Stimulated activated CD4-positive, alpha-beta T cell treated with anti-CD3 and anti-CD28 coated beads, Interleukin-1b, Interleukin-23, amount 100 ng/mL, for 24 hours (primary cell): ENCODE measurements at regions not wholly inside any gene's neighbourhood (a gene's known extent, or its start where the extent isn't known, plus 50 kb on each side); places are given as distances from the start of the nearest gene placed in this dataset.
"Not testable (repeated sequence)": the region's sequence is repeated elsewhere in the genome, so short reads cannot be mapped to it uniquely, and the experiment has no call there.

Experiments
- DNase-seq, 4 experiments: peaks; one replicate each; pipeline ENCODE4 v3.0.0-alpha.2; 2020; ENCODE audit warnings: low read depth in 4 of 4, low spot score in 1 of 4

DNA sequence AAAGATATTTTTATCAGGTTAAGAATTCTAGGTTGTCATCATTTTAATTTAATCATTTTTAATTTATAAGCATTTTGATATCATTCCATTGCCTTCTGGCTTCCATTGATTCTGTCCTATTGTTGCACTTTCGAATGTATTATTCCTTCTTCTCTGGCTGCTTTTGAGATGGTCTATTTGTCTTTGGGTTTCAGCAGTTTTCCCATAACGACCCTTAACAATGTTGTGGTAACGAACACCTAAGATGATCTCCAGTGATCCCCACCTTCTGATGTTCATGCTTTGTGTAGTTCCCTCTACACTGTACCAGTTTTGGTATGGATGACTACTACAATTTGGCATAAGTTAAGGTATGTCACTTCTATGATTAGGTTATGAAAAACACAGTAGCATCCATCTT is 59.9 kb downstream of the MINAR1 start:
- no peak for DNase-seq

DNA sequence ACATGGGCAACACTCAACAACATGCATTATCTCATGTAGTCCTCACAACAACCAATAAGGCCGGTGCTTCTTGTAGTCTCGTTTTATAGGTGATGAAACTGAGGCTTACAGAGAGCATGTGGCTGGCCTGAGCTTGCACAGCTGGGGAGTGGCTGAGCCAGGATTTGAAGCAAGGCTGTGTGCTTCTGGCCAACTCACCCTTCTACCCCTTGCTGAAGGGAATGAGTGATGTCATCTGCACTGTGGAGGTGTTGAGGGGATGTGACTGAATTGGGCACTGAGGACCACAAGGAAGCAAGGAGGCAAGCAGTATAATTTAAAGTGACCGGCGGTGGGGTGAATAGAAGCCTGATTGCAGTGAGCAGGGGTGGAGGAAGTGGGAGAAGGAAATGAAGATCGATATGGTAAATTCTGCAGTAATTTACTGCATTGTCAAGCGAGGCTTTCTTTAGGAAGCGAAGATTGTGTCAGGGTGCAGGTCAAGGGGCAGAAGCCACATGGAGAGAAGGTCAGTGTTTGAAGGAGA is 62.3 kb downstream of the MINAR1 start:
- DNase-seq: no peak

DNA sequence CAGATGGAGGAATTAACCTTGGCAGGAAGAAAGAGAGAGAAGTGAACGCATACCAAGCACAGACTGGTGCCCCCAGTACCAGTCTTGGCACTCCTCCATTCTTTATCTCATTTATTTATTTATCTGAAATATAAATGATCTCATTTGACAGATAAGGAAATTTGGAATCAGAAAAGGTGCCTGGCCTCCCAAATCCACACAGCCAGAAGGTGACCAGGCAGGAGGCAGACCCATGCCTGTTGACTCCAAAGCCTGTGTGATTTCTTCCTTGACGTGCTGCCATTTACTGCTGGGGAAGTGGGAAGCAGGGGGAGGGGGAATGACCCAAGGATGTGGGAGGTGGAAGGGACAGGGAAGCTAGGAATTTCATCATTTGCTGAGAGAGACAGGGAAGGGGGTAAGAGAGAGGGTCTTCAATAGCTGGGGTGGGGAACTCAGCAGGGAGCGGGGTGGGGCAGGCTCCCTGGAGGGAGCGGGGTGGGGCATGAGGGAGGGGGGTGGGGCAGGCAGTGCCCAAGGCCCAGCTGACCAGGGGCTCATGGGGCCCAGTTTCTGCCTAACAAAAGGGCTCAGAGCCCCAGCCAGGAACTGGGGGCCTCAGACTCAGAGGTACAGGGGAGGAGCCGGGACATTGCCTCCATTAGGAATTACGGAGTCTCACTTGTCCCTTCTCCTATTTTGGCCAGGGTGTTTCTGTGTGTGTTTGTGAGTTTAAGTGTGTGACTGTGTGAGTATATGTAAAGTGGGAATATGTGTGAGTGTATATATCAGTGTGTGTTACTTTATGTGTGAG is 63.0 kb downstream of the MINAR1 start:
- no peak for DNase-seq

DNA sequence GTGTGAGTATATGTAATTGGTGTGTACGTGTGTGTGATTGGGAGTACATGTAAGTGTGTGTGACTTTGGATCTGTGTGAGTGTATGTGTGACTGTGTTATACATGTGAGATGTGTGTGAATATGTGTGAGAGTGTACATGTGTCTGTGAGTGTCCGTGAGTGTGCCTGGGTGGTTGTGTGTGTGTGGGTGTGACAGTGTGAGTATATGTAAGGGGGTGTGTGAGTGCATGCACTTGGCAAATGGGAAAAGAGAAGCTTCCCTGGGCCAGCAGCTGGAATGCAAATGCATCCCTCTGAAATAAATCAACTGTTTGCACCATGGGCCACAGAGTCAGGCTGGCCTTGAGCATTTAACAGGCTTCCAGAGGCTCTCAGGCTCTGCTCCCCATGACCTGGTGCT is 63.6 kb downstream of the MINAR1 start:
- DNase-seq: no peak

DNA sequence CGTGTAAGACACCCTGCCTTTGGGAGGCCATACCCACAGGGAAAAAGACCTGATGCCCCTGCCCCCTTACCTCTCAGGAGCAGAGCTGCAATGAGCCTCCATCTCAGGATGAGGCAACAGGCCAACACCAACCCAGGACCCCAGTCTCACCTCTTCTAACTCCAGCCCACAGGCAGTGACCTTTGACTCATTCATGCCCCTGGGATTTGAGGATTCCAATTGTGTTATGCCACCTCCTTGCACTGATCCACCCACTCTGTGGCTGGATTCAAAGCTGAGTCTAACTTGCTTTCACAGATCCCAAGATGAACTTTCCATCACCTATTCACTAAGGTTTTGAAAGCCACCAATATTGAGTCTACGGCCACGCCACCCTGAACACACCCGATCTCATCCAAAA is 64.7 kb downstream of the MINAR1 start:
- DNase-seq: no peak

DNA sequence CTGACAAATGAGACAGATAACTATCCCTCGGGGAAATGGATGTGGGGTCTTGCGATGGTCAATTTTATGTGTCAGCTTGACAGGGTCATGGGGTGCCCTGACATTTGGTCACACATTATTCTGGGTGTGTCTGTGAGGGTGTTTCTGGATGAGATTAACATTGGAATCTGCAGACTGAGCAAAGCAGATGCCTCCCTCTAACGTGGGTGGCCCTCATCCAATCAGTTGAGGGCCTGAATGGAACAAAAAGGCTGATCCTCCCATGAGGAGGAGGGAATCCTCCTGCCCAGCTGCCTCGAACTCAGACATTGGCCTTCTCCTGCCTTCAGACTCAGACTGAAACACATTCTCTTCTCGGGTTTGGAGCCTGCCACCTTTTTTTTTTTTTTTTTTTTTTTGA is 69.0 kb downstream of the MINAR1 start:
- DNase-seq: no peak

DNA sequence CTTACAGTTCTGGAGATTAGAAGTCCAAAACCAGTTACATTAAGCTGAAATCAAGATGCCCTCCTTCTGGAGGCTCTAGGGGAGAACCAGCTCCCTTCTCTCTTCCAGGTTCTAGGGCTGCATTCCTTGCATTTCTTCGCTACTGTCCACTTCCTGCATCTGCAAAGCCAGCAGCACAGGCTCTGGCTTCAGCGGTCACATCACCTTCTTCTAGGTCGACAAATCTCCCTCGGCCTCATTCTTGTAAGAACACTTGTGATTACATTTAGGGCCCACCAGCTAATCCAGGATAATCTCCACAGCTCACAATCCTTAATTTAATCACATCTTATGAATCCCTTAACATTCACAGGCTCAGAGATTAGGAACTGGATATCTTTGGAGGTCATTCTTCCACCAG is 73.8 kb downstream of the MINAR1 start:
- DNase-seq: no peak

DNA sequence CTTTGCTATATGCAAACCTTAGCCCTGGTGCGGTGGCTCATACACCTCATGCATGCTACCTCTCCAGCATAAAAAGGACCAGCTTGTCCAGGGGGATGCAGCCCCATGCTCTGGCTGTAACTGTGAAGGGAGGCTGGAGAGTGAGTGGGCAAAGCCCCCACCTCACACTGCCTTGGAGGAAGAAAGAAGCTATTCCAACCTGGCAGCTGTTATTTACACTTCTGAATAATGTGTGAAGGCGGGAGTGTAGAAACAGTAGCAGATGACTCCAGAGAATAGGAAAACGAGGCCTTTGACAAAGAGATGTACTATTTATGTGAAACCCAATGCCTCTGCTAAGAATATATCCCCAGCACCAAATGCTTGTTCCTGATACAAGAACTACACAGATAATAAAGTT is 80.7 kb downstream of the MINAR1 start:
- not testable (repeated sequence) for DNase-seq

DNA sequence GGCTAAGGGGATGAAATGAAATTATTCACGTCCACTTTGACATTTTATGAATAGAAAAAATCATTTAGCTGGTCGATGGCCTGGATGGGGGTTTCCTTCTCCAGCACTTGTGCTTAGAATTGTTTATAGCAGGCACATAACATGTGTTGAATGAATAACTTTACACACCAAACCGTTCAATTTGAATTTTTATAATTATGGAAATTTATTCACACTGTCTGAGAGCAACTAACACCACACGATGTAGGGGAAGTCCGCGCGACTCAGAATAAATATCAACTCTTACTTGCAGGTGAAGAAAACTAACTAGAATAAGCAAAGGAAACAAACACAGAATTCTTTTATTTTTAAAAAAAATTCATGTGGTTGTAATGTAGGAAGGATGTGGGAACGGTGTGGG is 81.3 kb downstream of the MINAR1 start:
- DNase-seq: no peak

DNA sequence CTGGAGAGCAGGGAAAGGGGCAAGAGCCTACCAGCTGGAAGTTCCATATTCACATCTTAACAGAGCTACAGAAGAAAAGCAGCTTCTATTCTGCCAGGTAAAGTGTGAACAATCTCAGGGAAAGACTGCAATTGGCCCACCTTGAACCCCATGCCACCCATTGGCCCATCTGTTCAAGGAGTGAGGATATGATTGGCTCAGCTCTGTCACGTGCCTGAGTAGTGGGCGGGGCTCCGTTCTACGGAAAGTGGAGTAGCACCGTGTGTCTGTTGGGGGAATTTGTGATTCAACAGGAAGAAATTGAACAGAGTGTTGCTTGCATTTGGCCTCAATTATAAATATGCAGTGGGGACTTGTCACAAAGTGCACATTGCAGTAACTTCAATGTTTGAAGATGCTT is 81.8 kb downstream of the MINAR1 start:
- DNase-seq: no peak

DNA sequence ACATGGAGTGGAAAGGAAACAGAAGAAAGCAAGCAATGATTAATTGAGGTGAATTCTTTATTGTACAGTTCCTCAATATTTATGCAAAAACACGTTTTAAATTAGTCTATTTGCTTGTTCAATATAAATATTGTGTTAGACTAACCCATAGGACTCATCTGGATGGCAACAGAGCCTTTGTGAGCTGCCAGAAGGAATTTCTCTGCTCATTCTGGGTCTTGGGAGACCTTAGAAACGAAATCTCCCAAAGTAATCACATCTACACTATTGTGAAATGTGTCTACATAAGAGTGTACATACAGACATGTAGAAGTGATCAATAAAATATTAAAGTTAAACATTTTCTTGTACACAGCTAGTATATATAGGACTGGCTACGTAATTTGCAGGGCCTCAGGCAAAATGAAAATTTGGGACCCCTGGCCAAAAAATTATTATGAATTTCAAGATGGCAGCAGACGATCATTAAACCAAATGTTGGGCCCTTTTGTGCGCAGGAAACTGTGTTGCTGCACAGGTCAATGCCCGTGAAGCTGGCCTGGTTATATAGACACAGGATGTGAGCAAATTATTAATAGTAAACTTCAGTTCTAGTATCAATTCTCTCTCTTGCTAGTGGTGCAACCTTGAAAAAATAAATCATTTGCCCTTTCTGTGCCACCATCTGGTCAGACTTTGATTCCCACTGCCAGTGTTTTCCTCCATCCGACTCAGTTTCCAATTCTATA is 83.3 kb downstream of the MINAR1 start:
- DNase-seq: no peak

DNA sequence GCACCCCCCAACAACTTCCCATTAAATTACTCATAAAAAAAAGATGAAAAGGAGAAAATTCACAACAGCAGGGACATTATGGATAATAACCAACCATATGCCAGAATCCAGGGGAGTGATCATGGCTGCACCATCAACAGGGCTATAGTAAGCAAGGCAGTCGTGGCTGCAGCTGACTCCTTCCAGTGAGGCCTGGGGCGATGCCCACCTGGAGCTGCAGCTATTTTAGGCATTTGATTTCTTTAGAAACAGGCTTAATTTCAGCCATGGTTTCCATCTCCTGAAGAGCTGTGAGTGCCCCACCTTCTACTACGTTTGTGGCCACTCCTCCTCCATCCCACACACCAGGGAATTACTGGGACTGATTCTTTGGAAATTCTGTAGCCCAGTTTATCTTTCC is 84.0 kb downstream of the MINAR1 start:
- DNase-seq: no peak

DNA sequence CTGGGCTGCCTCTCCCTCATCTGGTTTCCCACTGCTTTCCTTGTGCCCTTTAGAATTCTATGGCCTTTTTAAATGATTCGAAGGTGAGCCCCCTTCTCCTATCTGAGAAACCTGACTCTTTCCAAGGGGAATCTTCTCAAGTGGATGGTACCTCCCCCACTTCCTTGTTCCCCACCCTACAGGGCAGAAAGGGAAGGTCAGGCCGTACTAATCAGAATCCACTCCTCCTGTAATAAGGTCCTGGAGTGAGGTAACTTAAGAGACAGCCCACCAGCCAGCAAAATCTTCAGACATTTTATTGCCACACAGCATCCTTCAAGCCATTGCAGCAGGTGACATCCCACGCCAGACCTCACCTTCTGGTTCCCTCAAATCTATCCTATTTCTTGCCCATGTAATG is 84.5 kb downstream of the MINAR1 start:
- no peak for DNase-seq

DNA sequence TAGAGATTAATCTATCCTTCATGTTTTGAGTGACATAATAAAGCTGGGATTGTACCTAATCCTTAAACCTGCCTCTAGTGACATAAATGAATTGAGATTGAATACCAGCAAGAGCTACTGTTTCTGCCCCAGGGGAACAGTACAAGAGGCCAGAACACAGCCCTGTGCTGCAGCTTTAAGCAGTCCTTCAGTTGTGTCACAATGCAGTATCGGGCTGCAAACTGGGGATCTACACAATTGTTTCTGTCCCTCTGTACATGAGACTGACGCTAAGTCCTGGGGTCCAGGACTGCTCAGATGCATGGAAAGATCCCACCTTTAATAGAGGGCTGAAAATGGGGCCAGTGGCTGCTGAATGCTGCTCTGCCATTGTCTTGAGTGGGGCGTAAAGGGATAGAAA is 87.5 kb downstream of the MINAR1 start:
- no peak for DNase-seq

DNA sequence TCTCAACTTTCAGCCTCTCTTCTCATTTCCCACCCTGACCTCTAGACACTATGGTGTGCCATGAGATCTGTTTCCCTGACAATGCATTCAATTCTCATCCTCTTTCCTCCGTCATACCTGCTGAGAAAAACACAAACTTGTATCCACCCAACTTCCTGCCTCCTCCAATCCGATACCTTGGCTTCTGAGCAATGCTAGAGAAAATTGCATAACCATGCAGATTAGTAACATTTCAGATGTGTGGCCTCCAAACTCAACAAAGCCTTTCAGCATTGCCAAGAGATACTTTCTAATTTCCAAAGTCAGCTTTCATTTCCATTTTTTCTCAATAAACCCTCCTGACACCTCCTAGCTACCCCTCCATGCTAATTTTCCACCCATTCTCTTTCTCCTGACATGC is 88.5 kb downstream of the MINAR1 start:
- no peak for DNase-seq

DNA sequence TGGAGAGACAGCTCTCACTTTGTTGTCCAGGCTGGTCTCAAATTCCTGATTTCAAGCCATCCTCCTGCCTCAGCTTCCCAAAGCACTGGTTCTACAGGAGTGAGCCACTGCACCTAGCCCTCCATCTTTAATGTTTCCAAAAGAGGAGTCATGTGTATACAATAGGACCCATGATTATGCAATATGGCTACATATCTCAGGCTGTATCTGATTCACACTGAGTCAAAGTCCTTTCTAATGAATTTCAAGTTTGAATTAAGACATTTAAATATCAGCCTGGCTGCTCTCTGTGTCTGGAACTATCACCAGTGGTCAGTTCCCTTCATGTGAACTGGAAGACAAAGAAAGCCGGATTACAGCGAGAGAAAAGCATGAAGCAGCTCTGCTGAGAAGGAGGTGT is 90.5 kb downstream of the MINAR1 start:
- DNase-seq: no peak

DNA sequence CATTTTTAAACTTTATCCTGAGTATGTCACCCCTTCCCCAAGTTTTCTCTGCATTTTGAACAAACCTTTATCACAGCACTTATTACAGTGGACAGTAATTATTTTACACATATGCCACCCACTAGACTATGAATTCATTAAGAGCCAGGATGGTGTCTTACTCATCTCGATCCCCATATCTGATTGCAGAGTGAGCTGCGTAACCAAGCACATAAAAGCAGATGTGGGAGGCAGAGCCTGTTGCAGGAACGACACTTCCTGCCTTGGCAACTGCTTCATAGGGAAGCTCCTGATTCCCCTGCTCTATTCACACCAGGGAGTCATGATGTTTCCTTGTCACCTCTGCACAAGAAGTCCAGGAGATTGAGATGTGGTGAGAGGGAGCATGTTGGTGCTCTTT is 91.1 kb downstream of the MINAR1 start:
- no peak for DNase-seq

DNA sequence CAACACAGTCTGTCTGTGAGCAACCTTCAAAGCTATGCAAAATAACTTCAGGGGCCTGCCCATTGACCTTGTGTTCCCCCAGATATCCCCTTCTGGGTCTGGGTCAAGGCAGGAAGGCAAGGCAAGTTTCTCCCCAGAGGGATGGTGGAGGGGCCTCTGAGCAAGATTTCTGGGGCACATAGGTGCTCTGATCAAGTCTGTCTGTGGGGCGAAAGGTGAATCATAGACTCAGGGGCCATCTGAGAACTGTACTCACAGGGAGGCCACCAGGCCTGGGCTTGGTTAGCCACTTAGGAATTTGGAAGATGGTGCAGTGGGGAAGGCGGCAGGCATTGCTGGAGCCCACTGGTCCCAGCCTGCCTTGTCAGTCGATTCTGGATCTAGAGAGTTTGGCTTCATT is 92.4 kb downstream of the MINAR1 start:
- DNase-seq: no peak

DNA sequence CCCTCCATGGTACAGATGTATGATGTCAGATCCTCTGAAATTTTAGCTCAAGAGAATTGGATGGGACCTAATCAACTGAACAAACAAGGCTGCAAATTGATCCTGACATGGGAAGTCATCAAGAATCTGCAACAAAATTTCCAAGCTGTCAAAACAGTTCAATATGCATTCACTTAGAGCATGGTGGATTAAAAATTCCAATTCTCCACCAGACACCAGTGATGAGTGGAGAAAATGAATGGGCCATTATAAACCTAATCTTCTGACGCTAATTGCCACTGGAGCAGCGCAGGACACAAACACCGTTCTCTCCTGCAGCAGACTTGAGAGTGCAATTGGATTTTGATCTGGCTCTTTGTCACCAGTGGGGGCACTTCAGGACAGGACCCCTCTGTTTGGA is 94.2 kb downstream of the MINAR1 start:
- DNase-seq: no peak

DNA sequence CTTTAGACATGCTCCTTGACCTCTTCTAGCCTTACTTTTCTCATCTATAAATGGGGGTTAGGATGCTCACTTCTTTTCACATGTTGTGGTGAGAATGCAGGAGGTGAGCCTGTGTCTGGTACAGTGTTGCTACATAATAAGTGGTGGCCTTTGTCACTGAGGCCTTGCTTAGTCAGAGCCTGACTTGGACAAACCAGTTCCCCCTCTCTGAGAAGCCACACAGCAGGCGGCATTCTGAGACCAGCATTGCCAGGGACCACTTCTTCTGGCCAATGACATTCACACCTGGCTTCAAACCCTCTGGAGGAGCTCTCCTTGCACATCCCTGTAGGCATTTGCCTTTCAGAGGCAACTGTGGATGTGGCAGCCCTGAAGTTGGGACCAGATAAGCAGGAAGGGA is 95.7 kb downstream of the MINAR1 start:
- no peak for DNase-seq

DNA sequence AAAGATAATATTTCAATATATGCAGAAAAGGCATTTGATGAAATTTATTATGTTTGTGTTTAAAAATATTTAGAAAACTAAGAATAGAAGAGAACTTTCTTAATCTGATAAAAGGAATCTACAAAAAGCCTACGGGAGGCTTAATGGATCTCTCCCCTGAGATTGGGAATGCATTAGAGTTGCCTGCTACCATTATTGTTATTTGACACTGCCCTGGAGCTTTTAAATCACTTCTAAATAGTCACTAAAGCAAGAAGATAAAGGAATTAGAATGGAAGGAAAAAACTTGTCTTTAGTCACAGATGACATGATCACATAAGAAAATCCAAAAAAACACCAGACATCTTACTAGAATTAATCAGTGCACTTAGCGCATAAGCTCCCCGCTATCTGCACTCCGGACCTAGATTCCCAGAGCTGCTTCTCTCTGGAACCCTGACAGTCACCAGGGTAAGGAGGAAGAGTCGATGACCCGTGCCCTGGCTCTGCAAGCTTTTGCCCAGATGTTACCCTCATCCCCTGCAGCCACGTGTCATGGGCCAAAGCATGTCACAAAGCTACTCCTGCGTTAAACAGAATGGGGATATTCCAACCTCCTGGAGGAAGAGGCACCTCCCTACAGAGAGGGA is 97.1 kb downstream of the MINAR1 start:
- DNase-seq: no peak

DNA sequence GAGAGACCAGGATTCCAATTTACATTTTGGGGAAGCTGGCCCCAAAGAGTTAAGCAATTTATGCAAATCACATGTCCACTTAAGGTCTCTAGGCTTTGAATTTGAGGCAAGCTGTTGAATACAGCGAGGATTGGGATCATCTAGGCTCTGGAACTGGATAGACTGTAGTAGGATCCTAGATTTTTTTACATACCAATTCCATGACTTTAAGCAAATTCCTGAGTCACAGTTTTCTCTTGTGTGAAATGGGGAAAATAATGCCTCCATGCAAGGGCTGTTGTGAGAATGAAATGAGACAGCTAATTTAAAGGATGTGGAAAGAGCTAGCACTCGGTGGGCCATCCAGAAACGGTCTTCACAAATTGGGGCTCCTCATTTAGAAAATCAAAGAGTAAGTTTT is 103.4 kb downstream of the MINAR1 start:
- DNase-seq: no peak
